Neuronal stem cell (in vitro differentiated cells): ENCODE measurements at regions not wholly inside any gene's neighbourhood (a gene's known extent, or its start where the extent isn't known, plus 50 kb on each side); places are given as distances from the start of the nearest gene placed in this dataset.

Experiments used
- DNase-seq: peaks from one replicate; pipeline ENCODE4 v3.0.0-alpha.2; 2013; ENCODE audit warnings: low spot score
- H2AFZ ChIP-seq: one replicate; pipeline ENCODE4 v1.6.1; 2013; ENCODE audit warnings: mild to moderate bottlenecking, low read length, inconsistent platforms
- H2AK5ac ChIP-seq: 2 replicates; pipeline ENCODE4 v1.6.1; 2013; ENCODE audit warnings: low read depth, mild to moderate bottlenecking, inconsistent platforms, low read length, moderate library complexity, mixed read lengths
- H2BK120ac ChIP-seq: 2 replicates; pipeline ENCODE4 v1.6.1; 2013; ENCODE audit warnings: low read depth, mild to moderate bottlenecking, inconsistent platforms, low read length, moderate library complexity, mixed read lengths
- H2BK12ac ChIP-seq: one replicate; pipeline ENCODE4 v1.6.1; 2013; ENCODE audit warnings: low read length, inconsistent platforms
- H2BK15ac ChIP-seq: 2 replicates; pipeline ENCODE4 v1.6.1; 2013; ENCODE audit warnings: mild to moderate bottlenecking, low read length, inconsistent platforms, mixed read lengths
- H2BK5ac ChIP-seq: one replicate; pipeline ENCODE4 v1.6.1; 2013; ENCODE audit warnings: inconsistent platforms, mild to moderate bottlenecking, low read length, moderate library complexity
- H3K14ac ChIP-seq: one replicate; pipeline ENCODE4 v1.6.1; 2013; ENCODE audit warnings: low read length, inconsistent platforms
- H3K18ac ChIP-seq: 2 replicates; pipeline ENCODE4 v1.6.1; 2013; ENCODE audit warnings: low read length, inconsistent platforms
- H3K23ac ChIP-seq: 2 replicates; pipeline ENCODE4 v1.6.1; 2013; ENCODE audit warnings: low read depth, mild to moderate bottlenecking, mixed read lengths, low read length, inconsistent platforms; ENCODE audit not compliant: poor library complexity
- H3K27ac ChIP-seq: replicated peaks from 3 replicates; pipeline ENCODE4 v1.5.1; 2013; ENCODE audit warnings: low read length, inconsistent platforms
- H3K27me3 ChIP-seq, 3 experiments: 2 replicates each; pipeline ENCODE4 v1.6.1; 2013; ENCODE audit warnings: low read length in 3 of 3, mild to moderate bottlenecking in 2 of 3, inconsistent platforms in 1 of 3, low read depth in 1 of 3, mixed read lengths in 1 of 3, moderate library complexity in 1 of 3; ENCODE audit not compliant: control insufficient read depth in 3 of 3, insufficient read depth in 3 of 3
- H3K36me3 ChIP-seq, 2 donors: replicated peaks in 1 of 2; 2 replicates each; pipeline ENCODE4 v1.6.1; 2013; ENCODE audit warnings: low read length in 2 of 2; ENCODE audit not compliant: control insufficient read depth in 2 of 2, insufficient read depth in 2 of 2
- H3K4ac ChIP-seq: 2 replicates; pipeline ENCODE4 v1.6.1; 2013; ENCODE audit warnings: inconsistent platforms, mild to moderate bottlenecking, low read length, moderate library complexity
- H3K4me1 ChIP-seq, 2 donors: 1 replicate in 1 of 2; 2 replicates in 1 of 2; pipeline ENCODE4 v1.6.1; 2013; ENCODE audit warnings: low read length in 2 of 2, low read depth in 1 of 2; ENCODE audit not compliant: control insufficient read depth in 2 of 2, insufficient read depth in 1 of 2
- H3K4me2 ChIP-seq: one replicate; pipeline ENCODE4 v1.6.1; 2013; ENCODE audit warnings: mild to moderate bottlenecking, low read length, inconsistent platforms; ENCODE audit not compliant: insufficient read depth, poor library complexity, severe bottlenecking
- H3K4me3 ChIP-seq, 2 donors: 2 replicates each; pipeline ENCODE4 v1.5.1; 2013; ENCODE audit warnings: low read length in 2 of 2, mild to moderate bottlenecking in 2 of 2, inconsistent platforms in 1 of 2, moderate library complexity in 1 of 2
- H3K79me1 ChIP-seq: one replicate; pipeline ENCODE4 v1.6.1; 2013; ENCODE audit warnings: low read depth, mild to moderate bottlenecking, inconsistent platforms, low read length, moderate library complexity
- H3K9ac ChIP-seq: one replicate; pipeline ENCODE4 v1.6.1; 2013; ENCODE audit warnings: mild to moderate bottlenecking, low read depth, low read length, inconsistent platforms; ENCODE audit not compliant: poor library complexity
- H3K9me3 ChIP-seq, 2 donors: replicated peaks in 1 of 2; 2 replicates each; pipeline versions ENCODE3 to v1.6.1; 2013; ENCODE audit warnings: low read length in 2 of 2, mild to moderate bottlenecking in 2 of 2, inconsistent platforms in 1 of 2, low read depth in 1 of 2, mixed read lengths in 1 of 2, moderate library complexity in 1 of 2; ENCODE audit not compliant: control insufficient read depth in 2 of 2, insufficient read depth in 1 of 2
- H4K8ac ChIP-seq: one replicate; pipeline ENCODE4 v1.6.1; 2013; ENCODE audit warnings: low read depth, mild to moderate bottlenecking, inconsistent platforms, low read length, moderate library complexity
- H4K91ac ChIP-seq: one replicate; pipeline ENCODE4 v1.6.1; 2013; ENCODE audit warnings: low read length, low read depth, mild to moderate bottlenecking, inconsistent platforms; ENCODE audit not compliant: poor library complexity
- WGBS, 2 donors: extraction: QIAGEN DNeasy Blood & Tissue Kit; methylation state at CpG; one replicate each; pipeline ENCODE4 v1.1.7; 2013; ENCODE audit warnings: missing lambda C conversion rate in 2 of 2, mixed read lengths in 1 of 2; ENCODE audit not compliant: insufficient read length in 2 of 2, insufficient replicate concordance in 1 of 2; ENCODE audit errors: extremely low coverage in 2 of 2; 5-methylcytosine and 5-hydroxymethylcytosine counted together

DNA sequence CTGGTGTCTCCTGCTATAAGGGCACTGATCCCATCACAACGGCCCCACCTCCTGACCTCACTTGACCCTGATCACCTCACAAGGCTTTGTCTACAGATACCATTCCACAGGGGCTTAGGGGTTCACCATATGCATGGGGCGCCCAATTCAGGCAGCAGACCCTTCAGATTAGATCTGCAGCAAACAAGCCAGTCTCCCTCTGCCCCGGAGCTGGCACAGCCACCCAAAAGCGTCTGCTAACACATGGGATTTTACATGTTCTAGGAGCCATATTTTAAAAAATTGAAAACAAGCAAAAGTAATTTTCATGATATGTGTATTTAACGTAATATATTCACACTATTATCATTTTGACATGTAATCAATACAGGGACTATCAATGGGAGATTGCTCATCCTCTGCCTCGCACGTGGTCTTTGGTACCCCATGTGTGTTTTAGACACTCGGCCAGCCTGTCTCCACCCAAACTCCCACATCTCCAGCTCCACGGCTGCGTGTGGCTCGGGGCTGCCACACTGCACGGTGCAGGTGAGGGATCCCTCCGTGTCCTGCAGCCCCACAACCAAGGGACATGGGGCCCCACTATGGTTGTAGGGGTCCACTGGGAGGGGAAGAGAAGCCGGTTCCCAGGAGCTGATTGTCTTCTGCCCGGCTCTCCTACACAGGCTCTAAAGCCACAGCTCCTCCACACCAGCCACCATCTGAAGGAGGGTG, 107.6 kb downstream of the RBFOX3 start:
- no peak overlapping the region for H3K4me2 ChIP-seq
- no peak overlapping the region for H3K4me3 ChIP-seq
- H3K79me1 ChIP-seq: no peaks in the 10 kb centered on the region
- H3K14ac ChIP-seq: no peak overlapping the region
- peaks cover 0 to 13% of the 10 kb centered on the region in 2 donors for H3K4me1 ChIP-seq
- H2AFZ ChIP-seq: no peak overlapping the region
- H3K23ac ChIP-seq: peak overlapping the region; percentile 68
- H2AK5ac ChIP-seq: peak overlapping the region; percentile 60
- peak overlapping the region; percentile 54 for H2BK15ac ChIP-seq
- no peak overlapping the region for H2BK5ac ChIP-seq
- H3K4ac ChIP-seq: no peak overlapping the region
- DNase-seq: no peak
- no peak overlapping the region for H3K27ac ChIP-seq
- no peaks in the 10 kb centered on the region for H3K36me3 ChIP-seq
- H2BK120ac ChIP-seq: no peak overlapping the region
- WGBS, 2 donors: no CpG with 5 or more reads among the region's 15 CpGs
- no peak overlapping the region for H3K9ac ChIP-seq
- no peaks in the 10 kb centered on the region for H3K9me3 ChIP-seq
- H2BK12ac ChIP-seq: no peak overlapping the region
- peak overlapping the region; percentile 57 for H4K91ac ChIP-seq
- H4K8ac ChIP-seq: no peak overlapping the region
- H3K27me3 ChIP-seq: peaks cover 0 to 25% (median 0%) of the 10 kb centered on the region in 3 experiments
- H3K18ac ChIP-seq: peak overlapping the region; percentile 15

DNA sequence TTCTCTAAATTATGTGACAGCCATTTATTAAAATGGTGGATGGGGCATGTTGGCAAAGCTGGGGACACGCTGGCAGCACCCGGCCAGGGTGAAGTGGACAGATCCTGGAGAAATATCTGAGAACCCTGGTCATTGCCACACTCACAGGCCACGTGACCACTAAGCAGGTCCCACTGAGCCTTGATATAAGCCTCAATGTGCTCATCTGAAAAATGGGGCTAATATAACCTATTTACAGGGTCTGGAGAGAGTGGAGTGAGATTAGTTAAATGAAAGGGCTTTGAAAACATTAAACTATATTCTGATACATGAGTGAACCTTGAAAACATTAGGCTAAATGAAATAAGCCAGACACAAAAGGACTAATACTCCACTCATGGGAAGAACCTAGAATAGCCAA, 108.9 kb downstream of the RBFOX3 start:
- H3K27me3 ChIP-seq: peaks cover 0 to 19% (median 0%) of the 10 kb centered on the region in 3 experiments
- no peak overlapping the region for H4K8ac ChIP-seq
- H3K9me3 ChIP-seq: no peaks in the 10 kb centered on the region
- H3K18ac ChIP-seq: no peak overlapping the region
- WGBS, 2 donors: no CpG with 5 or more reads among the region's 3 CpGs
- H3K9ac ChIP-seq: no peak overlapping the region
- DNase-seq: no peak
- no peak overlapping the region for H2BK15ac ChIP-seq
- H2AFZ ChIP-seq: no peak overlapping the region
- no peaks in the 10 kb centered on the region for H3K36me3 ChIP-seq
- H2BK12ac ChIP-seq: no peak overlapping the region
- no peak overlapping the region for H3K4me3 ChIP-seq
- H3K14ac ChIP-seq: no peak overlapping the region
- H2BK5ac ChIP-seq: no peak overlapping the region
- H2BK120ac ChIP-seq: no peak overlapping the region
- H4K91ac ChIP-seq: no peak overlapping the region
- no peak overlapping the region for H3K27ac ChIP-seq
- H3K4me2 ChIP-seq: no peak overlapping the region
- H3K4ac ChIP-seq: no peak overlapping the region
- H2AK5ac ChIP-seq: no peak overlapping the region
- H3K4me1 ChIP-seq: peaks cover 0 to 13% of the 10 kb centered on the region in 2 donors
- no peaks in the 10 kb centered on the region for H3K79me1 ChIP-seq
- H3K23ac ChIP-seq: no peak overlapping the region

DNA sequence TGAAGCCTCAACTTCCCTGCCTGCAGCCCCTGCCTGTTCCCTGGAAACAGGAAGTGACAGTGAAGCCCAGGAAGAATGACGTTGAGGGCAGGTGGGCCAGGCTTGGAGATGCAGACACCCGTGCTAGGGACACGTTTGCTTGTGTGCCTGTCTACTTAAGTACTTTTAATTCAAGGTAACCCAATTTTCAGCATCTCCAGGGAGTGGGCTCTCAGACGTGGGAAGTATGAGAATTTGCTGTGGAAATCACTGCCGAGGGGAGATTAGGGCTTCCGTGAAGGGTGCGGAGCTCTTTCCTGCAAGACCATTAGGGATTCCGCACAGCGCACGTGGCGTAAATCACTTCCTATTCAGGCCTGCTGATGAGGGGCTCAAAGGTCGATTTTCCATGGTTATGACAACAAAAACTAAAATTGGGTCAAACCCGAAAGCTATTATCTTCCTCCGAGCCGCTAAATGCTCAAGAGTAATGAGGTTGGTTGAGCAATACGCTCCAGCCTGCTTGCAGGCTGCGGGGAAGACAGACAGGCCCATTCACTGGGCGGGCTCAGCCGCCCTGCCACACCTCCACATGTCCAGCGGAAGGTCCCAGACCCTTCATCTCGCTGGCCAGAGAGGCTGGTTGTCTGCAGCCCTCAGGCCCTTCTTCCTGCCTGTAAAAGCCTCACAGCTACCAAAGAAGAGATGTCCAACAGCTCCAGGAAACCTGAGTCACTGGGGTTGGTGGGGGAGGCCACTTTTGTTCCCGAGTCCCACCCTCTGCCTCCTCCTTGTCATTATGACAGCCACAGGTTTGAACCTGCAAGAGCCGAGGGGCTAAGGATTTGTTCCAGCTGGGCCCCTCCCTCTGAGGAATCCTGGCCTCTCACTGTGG, 109.9 kb downstream of the RBFOX3 start:
- no peak overlapping the region for H3K14ac ChIP-seq
- WGBS, 2 donors: no CpG with 5 or more reads among the region's 23 CpGs
- H4K91ac ChIP-seq: no peak overlapping the region
- DNase-seq: no peak
- H3K4ac ChIP-seq: no peak overlapping the region
- H3K36me3 ChIP-seq: no peaks in the 10 kb centered on the region
- no peak overlapping the region for H2BK120ac ChIP-seq
- H2BK5ac ChIP-seq: no peak overlapping the region
- H3K9ac ChIP-seq: no peak overlapping the region
- peaks cover 0 to 19% (median 0%) of the 10 kb centered on the region in 3 experiments for H3K27me3 ChIP-seq
- H3K4me2 ChIP-seq: no peak overlapping the region
- no peak overlapping the region for H3K23ac ChIP-seq
- no peak overlapping the region for H2BK15ac ChIP-seq
- no peak overlapping the region for H4K8ac ChIP-seq
- peak overlapping the region; percentile 24 for H2AFZ ChIP-seq
- H2BK12ac ChIP-seq: no peak overlapping the region
- no peaks in the 10 kb centered on the region for H3K79me1 ChIP-seq
- peak overlapping the region; percentile 63 for H3K27ac ChIP-seq
- peaks cover 0 to 13% of the 10 kb centered on the region in 2 donors for H3K4me1 ChIP-seq
- no peak overlapping the region for H2AK5ac ChIP-seq
- no peaks in the 10 kb centered on the region for H3K9me3 ChIP-seq
- H3K4me3 ChIP-seq: no peak overlapping the region
- H3K18ac ChIP-seq: peak overlapping the region; percentile 85

DNA sequence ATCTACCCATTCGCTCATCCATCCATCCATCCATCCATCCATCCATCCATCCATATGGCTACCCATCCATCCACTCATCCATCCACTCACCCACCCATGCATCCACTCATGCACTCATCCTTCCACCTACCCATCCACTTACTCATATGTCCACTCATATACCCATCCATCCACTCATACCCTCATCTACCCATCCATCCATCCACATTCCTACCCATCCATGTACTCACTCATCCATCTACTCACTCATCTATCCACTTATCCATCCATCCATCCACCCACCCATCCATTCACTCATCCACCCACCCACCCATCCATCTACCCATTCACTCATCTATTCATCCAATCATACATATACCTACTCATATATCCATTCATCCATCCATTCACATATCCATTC, 112.0 kb downstream of the RBFOX3 start:
- Histone ChIP-seq H3K23ac (no peak overlapping the region), H3K36me3 (no peaks in the 10 kb centered on the region), H3K4me2 (no peak overlapping the region), H2BK12ac (no peak overlapping the region), H3K27ac (no peak overlapping the region), H2BK15ac (no peak overlapping the region), H3K4me1 (peaks cover 0 to 13% of the 10 kb centered on the region in 2 donors), H3K79me1 (no peaks in the 10 kb centered on the region), H3K14ac (no peak overlapping the region), H3K18ac (no peak overlapping the region), H3K27me3 (peaks cover 0 to 12% (median 0%) of the 10 kb centered on the region in 3 experiments), H3K4ac (no peak overlapping the region), H2BK5ac (no peak overlapping the region), H3K9ac (no peak overlapping the region), H2AK5ac (no peak overlapping the region), H4K91ac (no peak overlapping the region), H2AFZ (no peak overlapping the region), H3K4me3 (no peak overlapping the region), H4K8ac (no peak overlapping the region), H3K9me3 (peaks cover 0 to 5% of the 10 kb centered on the region in 2 donors), H2BK120ac (no peak overlapping the region)
- WGBS, 2 donors: no CpG with 5 or more reads among the region's 1 CpG
- DNase-seq: no peak
